Motor neuron (in vitro differentiated cells): ENCODE measurements at regions not wholly inside any gene's neighbourhood (a gene's known extent, or its start where the extent isn't known, plus 50 kb on each side); places are given as distances from the start of the nearest gene placed in this dataset.

ENCODE experiments used
- ATAC-seq, 8 experiments: fragments of 200-7000 bp; cut with Tn5 transposase; replicated peaks in 6 of 8; 2 replicates each; pipeline ENCODE4 v1.8.0; 2021; ENCODE audit warnings: mild to moderate bottlenecking in 8 of 8, moderate library complexity in 8 of 8
- H3K27ac ChIP-seq, 2 donors: fragments of 250-450 bp; sonication (Bioruptor Pico); 2 replicates each; pipeline ENCODE4 v1.9.0; 2021; ENCODE audit warnings: antibody characterized with exemption in 2 of 2, mild to moderate bottlenecking in 2 of 2, moderate library complexity in 1 of 2
- H3K4me1 ChIP-seq, 2 donors: fragments of 250-450 bp; sonication (Bioruptor Pico); replicated peaks in 1 of 2; 2 replicates each; pipeline ENCODE4 v1.6.1; 2021; ENCODE audit warnings: antibody characterized with exemption in 2 of 2, mild to moderate bottlenecking in 2 of 2, moderate library complexity in 1 of 2
- H3K4me3 ChIP-seq, 5 donors: fragments of 250-450 bp; sonication (Bioruptor Pico); 2 replicates each; pipeline ENCODE4 v1.9.0; 2021; ENCODE audit warnings: antibody characterized with exemption in 5 of 5, mild to moderate bottlenecking in 5 of 5, moderate library complexity in 4 of 5
- WGBS, 10 experiments: fragments of 450-650 bp; shearing (Covaris generic); methylation state at CpG; one replicate each; pipeline ENCODE4 v1.0.0; 2022; 5-methylcytosine and 5-hydroxymethylcytosine counted together
- in situ Hi-C, 9 experiments: fragments of 400-800 bp; cut with MboI; loops; one replicate each; pipeline ENCODE4 v1.15.0; 2021; ENCODE audit warnings: low sequenced_read_pairs in 9 of 9, low pct_unique_long_range_greater_than_20kb in 2 of 9; ENCODE audit not compliant: unreplicated experiment in 9 of 9

- peaks cover 35 to 41% of the 10 kb centered on the region in 2 donors for H3K4me1 ChIP-seq
- no peak overlapping the region for H3K4me3 ChIP-seq
- ATAC-seq, result peak in 5 of 8 experiments; percentile 23 to 59 (median 47)
- in situ Hi-C loops, result no loop called here
- peak overlapping the region; percentile 27 to 75 for H3K27ac ChIP-seq
- 0 to 45% methylated on average over 1 to 4 of the region's 6 CpGs; no CpG with 5 or more reads in 8 of the 10 experiments for WGBS, 10 experiments
Observed at GRCh38 chr9:134214386-134214765, 50.0 kb upstream of the RNU6ATAC start.

GRCh38 chr9:134214766-134215419 is 50.5 kb upstream of the RNU6ATAC start:
- WGBS, 10 experiments, result 71 to 81% methylated on average over 2 to 4 of the region's 22 CpGs; no CpG with 5 or more reads in 8 of the 10 experiments
- in situ Hi-C loops, result no loop called here
- Histone ChIP-seq H3K27ac (peak overlapping the region; percentile 65 to 75), H3K4me1 (peaks cover 35 to 41% of the 10 kb centered on the region in 2 donors), H3K4me3 (no peak overlapping the region)
- ATAC-seq, result peak in 7 of 8 experiments; percentile 15 to 34 (median 22)

GRCh38 chr9:134215420-134215698 is 51.0 kb upstream of the RNU6ATAC start:
- Histone ChIP-seq H3K27ac (peak overlapping the region; percentile 65 to 75), H3K4me1 (peaks cover 35 to 41% of the 10 kb centered on the region in 2 donors), H3K4me3 (no peak overlapping the region)
- WGBS, 10 experiments, result 0 to 70% (median 37%) methylated on average over 1 to 2 of the region's 7 CpGs; no CpG with 5 or more reads in 4 of the 10 experiments
- in situ Hi-C loops, result no loop called here
- ATAC-seq, result peak in 7 of 8 experiments; percentile 13 to 41 (median 21)

- H3K27ac ChIP-seq, result peak overlapping the region; percentile 65 to 75
- no peak overlapping the region for H3K4me3 ChIP-seq
- peak in 7 of 8 experiments; percentile 25 to 79 (median 67) for ATAC-seq
- H3K4me1 ChIP-seq, result peaks cover 35 to 41% of the 10 kb centered on the region in 2 donors
- WGBS, 10 experiments, result 0 to 78% (median 43%) methylated on average over 1 to 15 of the region's 32 CpGs; no CpG with 5 or more reads in 5 of the 10 experiments
- in situ Hi-C loops, result no loop called here
Observed at GRCh38 chr9:134215699-134216448, 51.5 kb upstream of the RNU6ATAC start.

- ATAC-seq, result no peak
- Histone ChIP-seq H3K4me3 (no peak overlapping the region), H3K4me1 (peaks cover 35 to 41% of the 10 kb centered on the region in 2 donors), H3K27ac (peak overlapping the region; percentile 65 to 75)
- in situ Hi-C loops, result no loop called here
- 61 to 100% (median 95%) methylated on average over 1 to 7 of the region's 14 CpGs; no CpG with 5 or more reads in 5 of the 10 experiments for WGBS, 10 experiments
Observed at GRCh38 chr9:134216449-134216951, 52.1 kb upstream of the RNU6ATAC start.

- 80 to 100% (median 89%) methylated on average over 1 to 6 of the region's 10 CpGs; no CpG with 5 or more reads in 4 of the 10 experiments for WGBS, 10 experiments
- no peak for ATAC-seq
- Histone ChIP-seq H3K4me1 (peaks cover 38 to 43% of the 10 kb centered on the region in 2 donors), H3K27ac (no peak overlapping the region), H3K4me3 (no peak overlapping the region)
- in situ Hi-C loops, result no loop called here
Observed at GRCh38 chr9:134216961-134217360, 52.6 kb upstream of the RNU6ATAC start.

- Histone ChIP-seq H3K27ac (no peak overlapping the region), H3K4me1 (peaks cover 41 to 48% of the 10 kb centered on the region in 2 donors), H3K4me3 (no peak overlapping the region)
- ATAC-seq, result no peak
- in situ Hi-C loops, result no loop called here
- WGBS, 10 experiments, result 40 to 100% (median 97%) methylated on average over 1 to 7 of the region's 10 CpGs; no CpG with 5 or more reads in 4 of the 10 experiments
Observed at GRCh38 chr9:134217431-134218210, 53.3 kb upstream of the RNU6ATAC start.

- in situ Hi-C loops, result no loop called here
- H3K27ac ChIP-seq, result no peak overlapping the region
- 30 to 100% (median 92%) methylated on average over 1 to 4 of the region's 6 CpGs; no CpG with 5 or more reads in 5 of the 10 experiments for WGBS, 10 experiments
- no peak for ATAC-seq
- H3K4me3 ChIP-seq, result no peak overlapping the region
- peaks cover 43 to 50% of the 10 kb centered on the region in 2 donors for H3K4me1 ChIP-seq
Observed at GRCh38 chr9:134218230-134218629, 53.9 kb upstream of the RNU6ATAC start.

GRCh38 chr9:134219646-134220060 is 55.3 kb upstream of the RNU6ATAC start:
- WGBS, 10 experiments, result 46 to 98% (median 73%) methylated on average over 4 to 13 of the region's 24 CpGs; no CpG with 5 or more reads in 3 of the 10 experiments
- in situ Hi-C loops, result no loop called here
- ATAC-seq, result no peak
- Histone ChIP-seq H3K4me3 (no peak overlapping the region), H3K27ac (no peak overlapping the region), H3K4me1 (peaks cover 33 to 44% of the 10 kb centered on the region in 2 donors)

GRCh38 chr9:134220311-134220710 is 55.9 kb upstream of the RNU6ATAC start:
- no peak overlapping the region for H3K4me3 ChIP-seq
- peaks cover 27 to 40% of the 10 kb centered on the region in 2 donors for H3K4me1 ChIP-seq
- H3K27ac ChIP-seq, result no peak overlapping the region
- ATAC-seq, result no peak
- 60 to 100% (median 77%) methylated on average over 1 to 10 of the region's 13 CpGs; no CpG with 5 or more reads in 3 of the 10 experiments for WGBS, 10 experiments
- in situ Hi-C loops, result no loop called here

- Histone ChIP-seq H3K27ac (no peak overlapping the region), H3K4me3 (no peak overlapping the region), H3K4me1 (peaks cover 23 to 37% of the 10 kb centered on the region in 2 donors)
- ATAC-seq, result no peak
- in situ Hi-C loops, result no loop called here
- WGBS, 10 experiments, result 59 to 93% (median 85%) methylated on average over 1 to 12 of the region's 23 CpGs; no CpG with 5 or more reads in 2 of the 10 experiments
Observed at GRCh38 chr9:134221273-134222017, 57.1 kb upstream of the RNU6ATAC start.

GRCh38 chr9:134222018-134222573 is 57.7 kb upstream of the RNU6ATAC start:
- Histone ChIP-seq H3K4me3 (no peak overlapping the region), H3K27ac (no peak overlapping the region), H3K4me1 (peaks cover 26 to 33% of the 10 kb centered on the region in 2 donors)
- WGBS, 10 experiments, result 17 to 97% (median 65%) methylated on average over 1 to 8 of the region's 12 CpGs; no CpG with 5 or more reads in 4 of the 10 experiments
- ATAC-seq, result no peak
- in situ Hi-C loops, result no loop called here
